CD4-positive, alpha-beta T cell treated with Interleukin-1 beta for 1 hour (primary cell): ENCODE measurements at regions not wholly inside any gene's neighbourhood (a gene's known extent, or its start where the extent isn't known, plus 50 kb on each side); places are given as distances from the start of the nearest gene placed in this dataset.
"Not testable (repeated sequence)": the region's sequence is repeated elsewhere in the genome, so short reads cannot be mapped to it uniquely, and the experiment has no call there.

ENCODE experiments used
- DNase-seq, 2 donors: peaks; one replicate each; pipeline ENCODE4 v3.0.0-alpha.2; 2020 to 2022

GRCh38 chr11:21933095-21933494 lies 259.8 kb upstream of the ANO5 start:
- no peak for DNase-seq

- DNase-seq = no peak
Measured at GRCh38 chr11:21944577-21944976, 248.3 kb upstream of the ANO5 start.

GRCh38 chr11:21948876-21949275 lies 244.0 kb upstream of the ANO5 start:
- DNase-seq = no peak

- DNase-seq = no peak
Measured at GRCh38 chr11:21949763-21950413, 243.0 kb upstream of the ANO5 start.

- DNase-seq = no peak
Measured at GRCh38 chr11:21963013-21963412, 229.9 kb upstream of the ANO5 start.

- DNase-seq = no peak
Measured at GRCh38 chr11:21965221-21965620, 227.7 kb upstream of the ANO5 start.

GRCh38 chr11:21968702-21969101 lies 224.2 kb upstream of the ANO5 start:
- no peak for DNase-seq

GRCh38 chr11:21969841-21970240 lies 223.0 kb upstream of the ANO5 start:
- no peak for DNase-seq

GRCh38 chr11:21975242-21975641 lies 217.6 kb upstream of the ANO5 start:
- DNase-seq = no peak

GRCh38 chr11:21976210-21976609 lies 216.7 kb upstream of the ANO5 start:
- no peak for DNase-seq

- DNase-seq = no peak
Measured at GRCh38 chr11:21983431-21983830, 209.5 kb upstream of the ANO5 start.

GRCh38 chr11:21986361-21986760 lies 206.5 kb upstream of the ANO5 start:
- DNase-seq = no peak

- no peak for DNase-seq
Measured at GRCh38 chr11:21987261-21987660, 205.6 kb upstream of the ANO5 start.

- DNase-seq = no peak
Measured at GRCh38 chr11:21988477-21988876, 204.4 kb upstream of the ANO5 start.

- DNase-seq = not testable (repeated sequence)
Measured at GRCh38 chr11:22001803-22002202, 191.1 kb upstream of the ANO5 start.

GRCh38 chr11:22006901-22007300 lies 186.0 kb upstream of the ANO5 start:
- DNase-seq = no peak

GRCh38 chr11:22031791-22032190 lies 161.1 kb upstream of the ANO5 start:
- no peak for DNase-seq

- DNase-seq = no peak
Measured at GRCh38 chr11:22037505-22037904, 155.4 kb upstream of the ANO5 start.

- DNase-seq = no peak
Measured at GRCh38 chr11:22041039-22041438, 151.8 kb upstream of the ANO5 start.

GRCh38 chr11:22042081-22042480 lies 150.8 kb upstream of the ANO5 start:
- no peak for DNase-seq

- DNase-seq = no peak
Measured at GRCh38 chr11:22044126-22044525, 148.8 kb upstream of the ANO5 start.

GRCh38 chr11:22049276-22049675 lies 143.6 kb upstream of the ANO5 start:
- DNase-seq = no peak

- DNase-seq = no peak
Measured at GRCh38 chr11:22065472-22065871, 127.4 kb upstream of the ANO5 start.

- DNase-seq = no peak
Measured at GRCh38 chr11:22069844-22070243, 123.0 kb upstream of the ANO5 start.

- no peak for DNase-seq
Measured at GRCh38 chr11:22076271-22076930, 116.5 kb upstream of the ANO5 start.
